Stimulated activated CD4-positive, alpha-beta T cell treated with anti-CD3 and anti-CD28 coated beads, Interleukin-15, amount 100 ng/mL, for 1 hour (primary cell): ENCODE measurements at regions not wholly inside any gene's neighbourhood (a gene's known extent, or its start where the extent isn't known, plus 50 kb on each side); places are given as distances from the start of the nearest gene placed in this dataset.

Source experiments
- DNase-seq, 2 donors: peaks; one replicate each; pipeline ENCODE4 v3.0.0-alpha.2; 2020; ENCODE audit warnings: low read depth in 1 of 2, low spot score in 1 of 2

DNA sequence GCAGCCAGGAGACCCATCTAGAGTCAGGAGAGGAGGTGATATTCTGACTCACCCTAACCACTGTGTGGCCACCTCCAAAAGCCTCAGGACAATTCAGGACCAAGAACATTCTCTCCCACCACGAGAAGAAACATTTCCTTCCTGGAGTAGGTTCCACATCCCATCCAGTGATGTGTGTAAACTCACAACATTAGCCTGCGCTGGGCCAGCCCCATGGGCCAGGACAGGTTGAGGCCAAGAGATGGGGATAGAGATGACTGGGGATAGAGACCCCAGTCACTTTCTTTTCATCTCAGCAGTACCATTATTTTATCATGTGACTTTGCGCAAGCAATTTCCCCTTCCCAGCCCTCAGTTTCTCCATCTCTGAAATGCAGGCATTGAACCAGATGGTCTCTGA, 126.6 kb upstream of the PTPRT start:
- DNase-seq = no peak

DNA sequence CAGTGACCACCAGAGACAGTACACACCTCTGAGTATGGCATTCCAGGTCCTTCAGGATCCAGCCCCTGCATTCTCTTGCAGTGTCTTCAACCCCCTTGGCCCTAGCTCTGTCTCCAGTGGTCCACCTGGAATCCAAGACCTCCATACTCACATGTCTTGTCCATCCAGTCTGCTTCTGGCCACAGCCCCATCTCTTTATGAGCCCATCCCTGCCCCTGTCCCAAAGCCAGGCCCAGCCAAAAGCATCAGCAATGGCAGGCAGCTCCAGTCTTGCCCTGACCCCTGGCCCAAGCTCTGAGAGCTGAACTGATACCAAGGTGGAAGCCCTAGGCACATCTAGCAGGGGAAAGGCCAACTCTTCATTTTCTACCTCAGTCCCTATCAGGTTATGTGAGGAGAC, 119.6 kb upstream of the PTPRT start:
- DNase-seq = no peak

DNA sequence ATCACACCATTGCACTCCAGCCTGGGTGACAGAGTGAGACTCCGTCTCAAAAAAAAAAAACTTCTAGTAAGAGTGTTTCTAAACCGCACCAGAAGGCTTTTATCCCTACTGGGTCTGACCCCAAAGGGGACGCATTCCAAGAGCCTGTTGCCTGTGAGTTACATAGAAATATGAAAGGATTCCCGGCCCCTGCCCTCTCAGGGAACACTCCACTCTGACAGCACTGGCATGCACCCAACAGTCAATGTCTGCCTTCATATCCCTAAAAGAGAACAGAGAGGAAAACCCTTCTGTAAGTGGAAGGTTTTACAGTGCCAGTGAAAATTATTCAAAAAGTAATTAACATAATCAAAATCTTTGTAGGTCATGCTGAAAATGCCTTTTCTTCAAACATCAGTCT, 117.1 kb upstream of the PTPRT start:
- DNase-seq = no peak

DNA sequence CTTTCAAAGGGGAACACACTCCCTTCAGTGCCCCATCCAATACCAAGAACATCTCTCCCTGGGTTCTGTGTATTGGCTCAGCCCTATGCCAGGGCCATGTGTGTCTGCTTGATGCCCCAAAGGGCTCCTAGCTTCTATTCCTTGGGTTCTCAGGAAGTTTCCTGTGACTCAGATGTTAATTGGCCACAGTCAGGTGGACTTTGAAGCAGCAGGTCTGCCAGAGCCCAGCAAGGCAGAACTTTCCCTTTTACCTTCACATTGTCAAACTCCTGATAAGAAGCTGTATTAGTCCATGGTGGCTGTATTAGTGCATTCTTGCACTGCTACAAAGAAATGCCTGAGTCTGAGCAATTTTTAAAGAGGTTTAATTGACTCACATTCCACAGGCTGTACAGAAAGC, 116.0 kb upstream of the PTPRT start:
- no peak for DNase-seq

DNA sequence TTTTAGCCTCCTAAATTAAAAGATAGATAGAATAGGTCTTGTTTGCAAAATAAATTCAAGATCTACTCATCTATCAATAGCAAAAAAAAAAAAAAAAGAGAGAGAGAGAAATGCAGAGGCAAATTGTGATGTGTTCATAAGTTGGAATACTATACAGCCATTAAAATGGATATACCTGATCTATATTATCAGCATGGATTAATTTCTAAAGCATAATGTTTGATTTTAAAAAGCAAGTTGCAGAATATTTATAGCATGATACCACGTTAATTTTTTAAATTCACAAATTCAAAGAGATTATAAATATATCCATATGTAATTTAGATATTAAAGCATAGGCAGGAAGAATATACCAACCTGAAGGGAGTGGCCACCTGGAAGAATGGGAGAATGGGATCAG, 114.9 kb upstream of the PTPRT start:
- no peak for DNase-seq

DNA sequence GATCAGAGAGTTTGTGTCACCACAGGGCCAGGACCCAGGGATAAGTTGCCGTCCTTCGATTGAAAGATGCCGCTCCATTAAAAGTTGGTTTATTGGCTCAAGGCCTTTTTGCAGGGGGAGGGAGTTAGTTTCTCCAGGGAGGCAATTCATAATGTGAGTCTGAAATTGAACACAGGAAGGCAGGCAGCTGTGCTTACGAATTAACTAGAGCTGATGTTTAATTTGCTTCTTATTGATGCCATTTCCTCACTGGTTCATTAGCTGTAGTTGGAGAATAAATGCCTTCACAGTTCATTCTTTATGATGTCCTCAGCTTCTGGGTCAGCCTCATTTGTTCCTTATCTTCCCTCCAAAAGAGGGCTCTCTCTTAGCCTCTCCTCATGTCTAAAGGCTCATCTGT, 113.2 kb upstream of the PTPRT start:
- no peak for DNase-seq

DNA sequence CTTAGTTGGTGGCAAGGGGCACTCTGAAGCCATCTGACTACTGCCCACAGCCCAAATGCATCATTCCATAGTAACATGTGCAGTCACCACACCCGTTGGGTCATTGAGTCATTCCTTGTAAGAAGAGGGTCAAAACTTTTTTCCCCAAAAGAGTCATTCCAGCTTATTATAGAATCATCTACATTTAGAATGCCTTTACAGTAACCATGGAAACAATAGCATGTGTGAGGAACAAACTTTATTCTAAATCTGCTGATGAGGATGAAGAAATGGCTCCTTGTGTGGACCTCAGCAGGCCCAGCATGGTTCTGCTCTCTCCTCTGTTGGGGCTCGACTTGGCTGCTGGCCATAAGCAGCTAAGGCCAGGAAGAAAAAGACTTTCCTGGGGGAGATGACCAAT, 111.2 kb upstream of the PTPRT start:
- DNase-seq = no peak

DNA sequence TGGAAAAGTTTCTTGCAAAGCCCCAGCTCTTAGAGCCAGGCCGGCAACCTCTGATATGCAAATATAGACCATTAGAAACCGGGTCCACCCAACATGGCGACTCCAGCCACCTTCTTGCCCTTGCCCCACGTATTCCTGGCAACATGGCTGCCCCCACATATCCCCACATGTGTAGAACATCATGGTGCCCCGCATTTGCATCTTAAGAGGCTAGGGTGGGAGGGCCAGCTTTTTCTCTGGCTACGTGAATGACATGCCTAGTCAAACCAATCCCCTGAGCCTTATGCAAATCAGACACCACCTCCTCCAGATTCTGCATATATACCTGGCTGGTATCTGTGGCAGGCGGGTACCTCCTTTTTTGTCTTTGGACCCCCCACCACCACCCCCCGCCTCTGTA, 106.1 kb upstream of the PTPRT start:
- no peak for DNase-seq

DNA sequence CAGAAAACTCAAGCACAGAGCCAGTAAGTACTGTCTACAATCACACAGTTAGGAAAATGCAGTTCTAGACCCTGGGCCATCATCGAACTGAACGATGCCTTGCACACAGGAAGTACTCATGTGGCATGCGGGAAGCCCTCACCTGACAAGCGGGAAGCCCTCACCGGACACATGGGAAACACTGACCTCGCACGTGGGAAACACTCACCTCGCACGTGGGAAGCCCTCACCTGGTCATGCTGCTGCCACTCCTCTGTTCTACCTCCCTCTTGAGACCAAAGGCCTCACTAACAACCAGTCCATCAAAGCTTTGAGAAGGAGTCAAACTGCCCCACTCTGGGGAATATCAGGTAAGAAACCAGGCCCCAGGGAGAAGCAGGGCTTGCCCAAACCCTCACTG, 105.6 kb upstream of the PTPRT start:
- no peak for DNase-seq

DNA sequence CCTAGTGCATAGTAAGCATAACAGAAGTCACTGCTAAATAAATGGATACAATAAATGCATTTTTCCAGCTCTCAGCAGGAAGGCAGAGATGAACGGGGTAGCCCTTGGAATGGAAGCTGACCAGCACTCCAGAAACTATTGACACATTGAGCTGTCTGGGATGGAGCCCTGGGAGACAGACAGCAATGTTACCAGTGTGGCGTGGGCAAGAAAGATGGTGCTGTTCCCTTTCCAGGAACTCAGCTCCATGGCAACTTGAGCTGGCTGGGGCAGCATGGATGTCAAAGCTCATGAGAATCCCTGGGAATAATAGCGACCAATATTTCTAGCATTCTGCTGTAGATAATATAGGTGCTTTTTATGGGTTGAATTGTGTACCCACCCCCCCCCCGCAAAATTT, 104.3 kb upstream of the PTPRT start:
- no peak for DNase-seq

DNA sequence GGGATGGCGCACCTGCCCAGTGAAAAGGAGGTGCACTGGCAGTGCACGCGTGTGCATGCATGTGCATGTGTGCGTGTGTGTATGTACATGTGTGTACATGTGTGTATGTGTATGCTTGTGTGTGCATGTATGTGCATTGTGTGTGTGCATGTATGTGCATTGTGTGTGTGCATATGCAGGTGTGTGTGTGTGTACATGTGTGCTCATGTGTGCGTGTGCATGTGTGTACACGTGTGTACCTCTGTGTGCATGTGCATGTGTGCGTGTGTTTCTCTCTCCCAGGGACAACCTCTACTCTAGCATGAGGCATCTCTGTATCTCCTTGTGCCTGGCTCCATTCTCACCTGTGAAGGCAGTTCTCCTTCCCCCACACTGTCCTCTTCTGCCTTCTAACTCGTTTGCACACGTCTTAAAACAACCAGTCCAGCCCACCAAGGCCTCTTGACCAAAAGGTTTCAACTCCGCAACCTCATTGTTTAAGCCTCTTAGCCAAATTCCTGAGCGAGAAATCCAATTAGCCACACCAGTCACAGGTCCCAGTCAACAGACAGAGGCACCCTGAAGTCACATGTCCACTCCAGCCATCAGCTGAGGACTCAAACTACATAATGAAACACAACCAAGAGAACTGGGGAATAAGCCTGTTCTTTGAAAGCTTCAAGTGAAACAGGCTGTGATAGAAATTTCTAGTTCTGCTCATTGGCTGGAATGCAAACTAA, 103.5 kb upstream of the PTPRT start:
- DNase-seq = no peak

DNA sequence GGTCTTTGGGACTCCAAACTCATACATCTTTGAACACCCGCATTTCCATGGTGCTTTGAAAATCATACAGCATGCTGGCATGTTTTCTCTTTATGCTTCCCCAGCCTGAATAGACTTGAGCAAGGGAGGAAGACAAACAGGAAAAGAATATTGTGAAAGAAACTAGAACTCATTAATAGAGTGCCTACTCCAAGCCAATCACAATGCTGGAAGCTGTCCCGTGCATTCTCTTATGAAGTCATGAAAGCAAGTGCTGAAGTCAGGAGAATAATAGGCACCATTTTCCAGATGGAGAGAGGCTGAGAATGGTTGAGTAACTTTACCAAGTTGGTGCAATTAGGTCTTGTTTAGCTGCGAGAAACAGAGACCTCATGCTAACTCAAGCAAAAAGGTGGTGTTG, 102.5 kb upstream of the PTPRT start:
- DNase-seq = no peak

DNA sequence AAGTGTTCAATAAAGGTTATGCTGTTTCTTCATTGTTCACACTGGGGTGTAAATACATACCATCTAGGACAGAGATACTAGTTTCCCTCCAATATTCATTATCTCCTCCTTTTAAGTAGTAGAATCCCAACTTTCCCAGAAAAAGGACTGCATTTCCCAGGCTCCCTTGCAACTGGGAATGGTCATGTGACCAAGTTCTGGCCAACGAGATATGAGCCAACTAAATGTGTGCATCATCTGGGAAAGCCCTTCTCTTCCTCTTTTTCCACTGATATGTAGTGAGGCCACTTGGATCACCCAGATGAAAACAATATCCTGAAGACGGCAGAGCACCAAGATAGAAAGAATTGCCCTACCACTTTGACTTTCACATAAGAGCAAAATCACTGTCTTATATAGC, 97.9 kb upstream of the PTPRT start:
- no peak for DNase-seq

DNA sequence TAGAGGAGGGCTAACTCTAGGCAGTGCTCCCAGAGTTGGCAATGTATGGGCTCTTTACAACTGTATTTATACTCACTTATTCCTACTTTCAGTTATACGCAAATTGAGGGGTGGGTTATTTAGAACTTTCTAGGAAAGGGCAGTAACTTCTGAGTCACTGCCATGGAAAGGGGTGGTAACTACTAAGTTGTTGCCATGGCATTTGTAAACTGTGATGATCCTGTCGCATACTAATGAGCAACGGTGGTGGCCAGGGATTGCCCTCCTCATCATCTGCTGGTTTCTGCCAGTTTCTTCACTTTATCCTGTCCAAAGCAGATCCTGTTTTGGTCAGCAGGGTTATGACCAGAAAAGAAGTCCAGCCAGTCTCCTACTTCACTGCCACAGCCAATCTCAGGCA, 95.5 kb upstream of the PTPRT start:
- DNase-seq = no peak

DNA sequence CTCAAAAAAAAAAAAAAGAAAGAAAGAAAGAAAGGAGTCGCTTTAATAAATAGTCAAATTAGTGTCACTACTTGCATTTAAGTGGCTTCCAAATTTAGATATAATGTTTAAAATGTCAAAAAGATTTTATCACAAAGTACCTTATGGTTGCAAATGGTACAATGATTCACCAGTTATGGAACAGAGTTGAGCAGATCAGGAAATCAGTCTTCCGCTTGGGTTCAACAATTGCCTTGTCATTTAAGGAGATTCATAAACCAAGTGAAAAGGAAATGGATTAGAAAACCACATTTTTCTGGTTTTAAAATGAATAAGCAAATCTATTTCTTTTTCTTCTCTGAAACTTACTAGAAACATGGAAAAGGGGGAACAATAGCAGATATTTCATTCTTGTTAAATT, 94.8 kb upstream of the PTPRT start:
- no peak for DNase-seq

DNA sequence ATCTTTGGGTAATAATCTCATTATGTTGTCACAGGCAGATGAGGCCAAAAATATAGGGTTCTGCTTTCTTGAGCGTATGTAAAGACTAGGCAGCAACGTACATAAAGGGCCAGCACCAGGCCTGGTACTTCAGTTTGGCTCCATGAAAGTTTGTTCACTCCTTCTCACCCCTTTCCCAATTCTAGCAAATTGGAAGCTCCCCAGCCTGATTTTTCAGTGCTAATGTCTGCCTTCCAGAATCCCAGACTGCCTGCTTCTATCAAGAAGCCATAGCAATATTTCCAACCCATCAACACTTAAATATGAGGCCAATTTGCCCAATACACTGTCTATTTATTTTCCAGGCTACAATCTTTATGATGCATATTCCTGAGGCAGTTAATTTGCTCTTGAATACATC, 93.4 kb upstream of the PTPRT start:
- no peak for DNase-seq

DNA sequence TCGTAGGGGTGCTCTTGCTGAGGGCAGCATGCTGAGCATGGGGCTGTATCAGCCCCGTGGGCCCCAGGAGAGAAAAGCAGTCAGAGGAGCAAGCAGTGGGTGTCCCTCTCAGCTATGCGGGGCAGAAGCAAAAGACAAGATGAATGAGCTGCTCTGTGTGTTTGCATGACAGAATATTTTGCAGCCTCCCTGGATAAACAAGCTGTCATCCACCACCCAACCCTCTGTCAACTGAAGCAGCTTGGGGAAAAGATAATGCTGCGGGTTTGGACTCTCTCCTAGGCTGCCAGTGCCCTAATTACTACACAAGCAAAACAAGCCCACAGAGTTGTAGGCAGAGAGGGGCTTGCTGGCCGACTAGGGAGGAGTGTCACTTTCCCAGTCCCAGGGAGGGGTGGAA, 82.3 kb upstream of the PTPRT start:
- no peak for DNase-seq

DNA sequence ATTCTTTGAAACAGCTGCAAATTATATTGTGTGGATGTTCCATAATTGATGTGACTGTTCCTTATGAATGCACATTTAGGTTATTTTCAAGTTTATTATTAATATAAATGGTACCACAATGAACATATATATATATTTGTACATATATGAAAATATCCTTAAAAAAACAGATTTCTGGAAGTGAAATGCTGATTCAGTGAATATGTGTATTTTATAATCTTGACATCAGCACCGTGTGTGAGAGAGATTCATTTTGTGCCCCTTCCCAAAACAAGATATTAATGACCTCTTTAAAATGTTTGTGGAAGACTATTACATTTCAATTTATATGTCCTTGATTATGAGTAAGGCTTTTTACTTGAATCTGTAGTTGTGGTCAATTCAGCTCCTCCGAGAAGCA, 75.7 kb upstream of the PTPRT start:
- DNase-seq = no peak

DNA sequence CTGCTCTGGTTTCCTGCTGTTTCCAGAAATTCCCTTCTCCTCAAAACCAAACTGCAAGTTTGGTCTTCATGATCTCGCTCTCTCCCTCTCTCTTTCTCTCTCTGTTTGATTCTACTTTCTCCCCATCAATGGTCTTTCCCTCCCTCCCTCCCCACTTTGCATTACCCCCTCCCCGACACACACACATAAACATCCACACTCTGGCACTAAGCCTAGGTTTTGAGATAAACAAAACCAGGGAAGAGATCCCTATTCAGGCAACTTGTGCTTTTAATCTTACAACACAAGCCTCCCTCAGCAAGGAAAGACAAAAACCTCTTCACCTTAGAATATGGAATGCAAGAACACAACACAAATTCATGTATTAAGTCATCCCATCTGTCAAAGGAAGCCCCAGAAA, 73.5 kb upstream of the PTPRT start:
- no peak for DNase-seq

DNA sequence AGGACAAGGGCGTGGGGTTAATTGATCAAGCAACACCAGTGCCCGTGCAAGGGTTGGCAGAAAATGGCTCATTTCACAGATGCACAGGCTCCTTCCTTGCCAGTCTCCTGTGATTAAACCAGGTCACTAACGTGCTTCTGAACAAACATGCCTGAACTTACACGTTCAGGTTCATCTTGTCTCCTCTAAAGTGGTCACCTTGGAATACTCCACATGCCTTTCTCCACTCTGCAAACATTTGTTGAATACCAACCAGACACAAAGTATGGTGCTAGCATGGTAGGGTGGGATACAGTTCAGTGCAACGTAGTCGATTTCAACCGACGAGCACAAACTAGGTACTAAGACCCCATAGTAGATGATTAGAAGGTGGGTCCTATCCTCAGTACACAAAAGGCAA, 72.6 kb upstream of the PTPRT start:
- DNase-seq = no peak

DNA sequence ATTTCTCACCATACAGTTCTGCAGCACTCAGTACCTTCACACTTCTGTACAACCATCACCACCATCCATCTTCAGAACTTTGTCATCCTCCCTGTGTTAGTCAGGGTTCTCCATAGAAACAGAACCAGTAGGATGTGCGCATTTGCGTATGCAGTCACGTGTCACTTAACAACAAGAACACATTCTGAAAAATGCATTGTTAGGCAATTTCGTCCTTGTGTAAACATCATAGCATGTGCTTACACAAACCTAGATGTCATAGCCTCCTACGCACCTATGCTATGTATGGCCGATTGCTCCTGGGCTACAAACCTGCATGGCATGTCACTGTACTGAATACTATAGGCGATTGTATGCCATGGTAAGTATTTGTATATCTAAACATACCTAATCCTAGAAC, 66.2 kb upstream of the PTPRT start:
- DNase-seq = no peak

DNA sequence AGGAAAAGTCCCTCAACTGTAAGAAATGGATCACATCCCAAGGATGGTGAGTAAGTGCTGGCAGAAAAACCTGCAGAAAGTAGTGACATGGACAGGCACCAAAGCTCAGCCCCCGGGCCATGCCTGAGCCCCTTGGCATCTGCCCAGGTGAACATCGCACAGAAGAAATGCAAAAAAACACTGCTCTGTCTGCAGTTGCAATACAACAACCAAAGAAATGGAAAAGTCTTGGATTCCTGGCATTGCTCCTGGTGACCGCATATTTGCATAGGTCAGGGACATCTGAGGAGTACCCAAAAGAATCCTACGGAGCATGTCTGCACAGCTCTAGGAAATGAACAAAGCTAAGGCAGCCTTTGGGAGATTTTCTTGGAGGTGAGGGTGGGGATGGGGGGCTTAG, 63.1 kb upstream of the PTPRT start:
- DNase-seq = no peak

DNA sequence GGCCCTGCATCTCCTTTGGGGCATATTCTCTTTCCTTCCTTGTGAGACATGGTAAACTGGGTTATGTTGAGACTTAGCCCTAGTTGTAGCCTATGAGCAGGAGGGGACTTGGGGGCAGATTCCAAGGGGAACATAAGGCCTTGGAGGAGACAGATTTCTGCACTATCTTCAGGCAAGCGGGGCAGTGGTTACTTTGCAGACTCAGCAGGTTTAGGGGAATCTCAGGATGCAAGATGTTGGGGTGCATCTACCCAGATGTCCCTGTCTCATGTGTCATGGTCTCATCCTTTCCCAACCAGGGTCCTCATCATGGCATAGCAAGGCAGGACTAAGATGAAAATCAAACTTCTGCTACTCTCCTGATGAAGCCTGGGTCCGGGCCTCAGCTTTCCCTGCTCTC, 58.6 kb upstream of the PTPRT start:
- no peak for DNase-seq

DNA sequence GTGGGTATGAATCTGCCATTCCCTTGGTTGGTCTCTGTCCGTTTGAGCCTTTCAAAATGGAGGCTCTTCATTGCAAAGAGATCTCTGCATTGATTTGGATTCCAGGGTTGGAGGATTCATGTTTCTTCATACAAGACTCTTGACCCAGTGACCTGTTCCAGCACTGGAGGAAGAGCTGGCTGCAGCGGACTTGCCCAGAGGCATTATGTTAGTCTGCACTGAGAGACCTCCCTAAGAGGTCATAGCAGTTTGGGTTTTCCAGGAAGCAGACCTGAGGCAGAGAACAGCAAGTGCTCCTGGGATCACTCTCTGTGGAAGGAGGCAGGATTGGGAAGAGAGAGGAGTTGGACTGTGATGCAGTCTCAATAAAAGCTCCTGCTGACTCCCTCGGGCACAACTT, 57.7 kb upstream of the PTPRT start:
- no peak for DNase-seq
